ENCODE measurements at regions not wholly inside any gene's neighbourhood (a gene's known extent, or its start where the extent isn't known, plus 50 kb on each side); places are given as distances from the start of the nearest gene placed in this dataset.

DNA sequence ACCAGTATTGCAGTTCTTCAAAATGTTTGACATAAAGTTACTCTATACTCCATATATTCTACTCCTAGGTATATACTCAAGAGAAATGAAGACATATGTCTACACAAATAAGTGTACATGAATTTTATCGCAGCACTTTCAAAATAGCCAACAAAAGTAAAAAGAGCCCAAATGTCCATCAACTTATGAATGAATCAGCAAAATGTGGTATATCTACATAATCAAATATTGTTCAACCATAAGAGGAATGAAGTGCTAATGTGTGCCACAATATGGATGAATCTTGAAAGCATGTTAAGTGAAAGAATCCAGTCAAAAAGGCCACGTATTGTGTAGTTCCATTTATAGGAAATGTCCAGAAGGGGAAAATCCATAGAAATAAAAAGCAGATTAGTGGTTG, 98.6 kb upstream of the F3 start:
- TF ChIP-seq CTCF (IDR thresholded peaks at IDR 0.05) (no peak), POLR2A (IDR thresholded peaks at IDR 0.05) (no peak)
